ENCODE measurements at regions not wholly inside any gene's neighbourhood (a gene's known extent, or its start where the extent isn't known, plus 50 kb on each side); places are given as distances from the start of the nearest gene placed in this dataset.

DNA sequence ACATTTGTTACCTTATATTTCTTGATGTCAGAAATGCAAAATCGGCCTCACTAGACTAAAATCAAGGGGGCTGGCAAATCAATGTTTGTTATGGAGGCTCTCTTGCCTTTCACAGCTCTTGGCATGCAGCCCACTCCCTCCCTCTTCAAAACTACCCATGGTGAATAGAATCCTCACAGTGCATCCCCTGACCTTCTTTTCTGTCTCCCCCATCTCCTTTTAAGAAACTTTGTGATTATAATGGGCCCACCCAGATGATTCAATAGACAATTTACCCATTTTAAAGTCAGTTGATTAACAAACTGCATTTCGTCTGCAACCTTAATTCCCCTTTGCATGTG lies 184.0 kb downstream of the PCDH7 start:
- Mint-ChIP-seq H3K36me3 (no peaks in the 10 kb centered on the region), H3K4me1 (no peaks in the 10 kb centered on the region), H3K27ac (peak overlapping the region in 1 of 7 donors; percentile 40), H3K27me3 (ENCODE audit: low read depth in 3 of 3) (no peaks in the 10 kb centered on the region), H3K9me3 (peaks cover 0 to 9% (median 0%) of the 10 kb centered on the region in 7 donors), H3K4me3 (no peak overlapping the region)
- no peaks in the 10 kb centered on the region for H4K20me1 ChIP-seq (ENCODE audit: insufficient read depth, low read length)
- H3K9me3 ChIP-seq (replicated peaks in 1 of 2; ENCODE audit: control insufficient read depth in 1 of 2, insufficient read depth in 1 of 2, low read length in 2 of 2): no peaks in the 10 kb centered on the region
- WGBS (ENCODE audit: insufficient coverage): no CpG with 5 or more reads among the region's 2 CpGs
- TF ChIP-seq, protein P1, sequence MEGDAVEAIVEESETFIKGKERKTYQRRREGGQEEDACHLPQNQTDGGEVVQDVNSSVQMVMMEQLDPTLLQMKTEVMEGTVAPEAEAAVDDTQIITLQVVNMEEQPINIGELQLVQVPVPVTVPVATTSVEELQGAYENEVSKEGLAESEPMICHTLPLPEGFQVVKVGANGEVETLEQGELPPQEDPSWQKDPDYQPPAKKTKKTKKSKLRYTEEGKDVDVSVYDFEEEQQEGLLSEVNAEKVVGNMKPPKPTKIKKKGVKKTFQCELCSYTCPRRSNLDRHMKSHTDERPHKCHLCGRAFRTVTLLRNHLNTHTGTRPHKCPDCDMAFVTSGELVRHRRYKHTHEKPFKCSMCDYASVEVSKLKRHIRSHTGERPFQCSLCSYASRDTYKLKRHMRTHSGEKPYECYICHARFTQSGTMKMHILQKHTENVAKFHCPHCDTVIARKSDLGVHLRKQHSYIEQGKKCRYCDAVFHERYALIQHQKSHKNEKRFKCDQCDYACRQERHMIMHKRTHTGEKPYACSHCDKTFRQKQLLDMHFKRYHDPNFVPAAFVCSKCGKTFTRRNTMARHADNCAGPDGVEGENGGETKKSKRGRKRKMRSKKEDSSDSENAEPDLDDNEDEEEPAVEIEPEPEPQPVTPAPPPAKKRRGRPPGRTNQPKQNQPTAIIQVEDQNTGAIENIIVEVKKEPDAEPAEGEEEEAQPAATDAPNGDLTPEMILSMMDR (IDR thresholded peaks at IDR 0.05): no peak
- intact Hi-C loops (cut with micrococcal nuclease): no loop called here
- H3K4me1 ChIP-seq (ENCODE audit: control insufficient read depth in 1 of 2, insufficient read depth in 2 of 2, low read length in 2 of 2): no peaks in the 10 kb centered on the region
- no peak for DNase-seq
- no peaks in the 10 kb centered on the region for H3K27me3 ChIP-seq (ENCODE audit: control insufficient read depth in 2 of 2, insufficient read depth in 2 of 2, low read length in 2 of 2)
- no peak overlapping the region for H2AFZ ChIP-seq (ENCODE audit: insufficient read depth, low read depth, low read length, poor library complexity, severe bottlenecking)
- no peak overlapping the region for H3K4me2 ChIP-seq (replicated peaks; ENCODE audit: extremely low read depth, low read length, poor library complexity, severe bottlenecking)
- no peaks in the 10 kb centered on the region for H3K79me2 ChIP-seq (ENCODE audit: insufficient read depth, low read length)
- no peak overlapping the region for H3K4me3 ChIP-seq (replicated peaks in 1 of 3; ENCODE audit: low read depth in 2 of 3, low read length in 3 of 3)
- no peaks in the 10 kb centered on the region for H3K36me3 ChIP-seq (replicated peaks in 1 of 2; ENCODE audit: control insufficient read depth in 1 of 2, insufficient read depth in 2 of 2, low read length in 2 of 2)
- H3K9ac ChIP-seq (ENCODE audit: insufficient read depth, low read length, poor library complexity, severe bottlenecking): no peak overlapping the region
- H3K27ac ChIP-seq (ENCODE audit: low read depth in 1 of 2, low read length in 2 of 2): no peak overlapping the region

DNA sequence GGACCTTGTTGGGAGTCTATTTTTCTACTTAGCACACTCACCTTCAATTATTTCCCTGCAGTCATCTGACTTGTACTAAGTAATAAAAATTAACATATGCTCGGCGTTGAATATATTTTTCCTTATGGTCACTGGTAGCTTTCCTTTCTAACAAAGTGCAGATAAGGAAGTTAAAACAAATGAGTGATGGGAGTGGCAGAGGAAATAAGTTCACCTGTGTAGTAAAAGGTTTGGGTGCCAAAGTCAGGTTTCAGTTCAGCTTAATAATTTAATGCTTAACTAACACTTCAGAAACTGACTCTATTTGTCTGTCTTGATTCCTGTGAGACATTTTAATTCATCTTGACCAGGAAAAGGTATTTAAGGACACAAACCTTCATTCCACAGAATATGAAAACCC lies 184.4 kb downstream of the PCDH7 start:
- no CpG with 5 or more reads among the region's 2 CpGs for WGBS (ENCODE audit: insufficient coverage)
- no peaks in the 10 kb centered on the region for H3K4me1 Mint-ChIP-seq
- TF ChIP-seq, protein P1 (IDR thresholded peaks at IDR 0.05): no peak
- Histone ChIP-seq H3K9me3 (replicated peaks in 1 of 2; ENCODE audit: control insufficient read depth in 1 of 2, insufficient read depth in 1 of 2, low read length in 2 of 2) (no peaks in the 10 kb centered on the region), H3K4me2 (replicated peaks; ENCODE audit: extremely low read depth, low read length, poor library complexity, severe bottlenecking) (no peak overlapping the region), H3K27ac (ENCODE audit: low read depth in 1 of 2, low read length in 2 of 2) (no peak overlapping the region), H3K79me2 (ENCODE audit: insufficient read depth, low read length) (no peaks in the 10 kb centered on the region), H2AFZ (ENCODE audit: insufficient read depth, low read depth, low read length, poor library complexity, severe bottlenecking) (no peak overlapping the region), H3K27me3 (ENCODE audit: control insufficient read depth in 2 of 2, insufficient read depth in 2 of 2, low read length in 2 of 2) (no peaks in the 10 kb centered on the region), H3K9ac (ENCODE audit: insufficient read depth, low read length, poor library complexity, severe bottlenecking) (no peak overlapping the region), H4K20me1 (ENCODE audit: insufficient read depth, low read length) (no peaks in the 10 kb centered on the region), H3K36me3 (replicated peaks in 1 of 2; ENCODE audit: control insufficient read depth in 1 of 2, insufficient read depth in 2 of 2, low read length in 2 of 2) (no peaks in the 10 kb centered on the region), H3K4me3 (replicated peaks in 1 of 3; ENCODE audit: low read depth in 2 of 3, low read length in 3 of 3) (no peak overlapping the region), H3K4me1 (ENCODE audit: control insufficient read depth in 1 of 2, insufficient read depth in 2 of 2, low read length in 2 of 2) (no peaks in the 10 kb centered on the region)
- no peak overlapping the region for H3K27ac Mint-ChIP-seq
- DNase-seq: no peak
- H3K36me3 Mint-ChIP-seq: no peaks in the 10 kb centered on the region
- no peaks in the 10 kb centered on the region for H3K27me3 Mint-ChIP-seq (ENCODE audit: low read depth in 3 of 3)
- intact Hi-C loops (cut with micrococcal nuclease): no loop called here
- peaks cover 0 to 9% (median 0%) of the 10 kb centered on the region in 7 donors for H3K9me3 Mint-ChIP-seq
- H3K4me3 Mint-ChIP-seq: no peak overlapping the region
